NCI-H82 (cell line): ENCODE measurements at regions not wholly inside any gene's neighbourhood (a gene's known extent, or its start where the extent isn't known, plus 50 kb on each side); places are given as distances from the start of the nearest gene placed in this dataset.
"Not testable (repeated sequence)": the region's sequence is repeated elsewhere in the genome, so short reads cannot be mapped to it uniquely, and the experiment has no call there.

ENCODE experiments used
- DNase-seq: peaks from one replicate; lab custom pipeline; 2025; lab: John Stamatoyannopoulos, UW

DNA sequence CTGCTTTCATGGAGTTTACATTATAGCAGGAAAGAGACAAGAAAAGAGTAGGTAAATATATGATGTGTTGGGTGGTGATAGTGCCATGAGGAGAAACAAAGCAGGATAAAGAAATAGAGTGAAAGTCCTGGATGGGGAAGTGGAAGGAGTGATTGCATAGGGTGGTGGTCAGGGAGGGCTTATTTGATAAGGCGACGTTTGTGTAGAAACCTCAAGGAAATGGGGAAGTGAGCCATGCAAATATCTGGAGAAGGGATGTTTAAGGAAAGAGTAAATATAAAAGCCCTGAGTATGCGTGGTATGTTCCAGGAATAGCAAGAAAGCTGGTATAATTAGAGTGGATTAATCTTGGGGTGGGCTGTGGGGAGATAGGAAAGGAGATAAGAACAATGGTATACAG is 134.7 kb upstream of the SV2C start:
- no peak for DNase-seq

DNA sequence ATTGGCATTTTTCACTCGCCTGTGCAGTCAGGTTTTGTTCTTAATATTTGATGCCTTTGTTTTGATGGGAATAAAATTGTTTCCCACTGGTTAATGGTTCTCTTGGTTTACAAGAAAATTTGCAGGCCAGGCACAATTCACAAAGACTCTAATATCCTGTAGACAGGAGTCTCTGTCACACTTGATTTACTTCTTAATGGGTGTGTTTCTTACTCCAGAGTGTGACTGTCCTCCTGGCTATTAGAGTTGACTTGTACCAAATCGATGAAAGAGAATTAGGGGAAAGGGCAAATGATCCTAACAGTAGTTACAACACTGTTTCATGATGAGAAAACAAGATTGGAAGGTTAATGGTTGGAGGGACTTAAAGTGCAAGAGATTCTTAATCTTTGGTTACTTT is 142.8 kb upstream of the SV2C start:
- no peak for DNase-seq

DNA sequence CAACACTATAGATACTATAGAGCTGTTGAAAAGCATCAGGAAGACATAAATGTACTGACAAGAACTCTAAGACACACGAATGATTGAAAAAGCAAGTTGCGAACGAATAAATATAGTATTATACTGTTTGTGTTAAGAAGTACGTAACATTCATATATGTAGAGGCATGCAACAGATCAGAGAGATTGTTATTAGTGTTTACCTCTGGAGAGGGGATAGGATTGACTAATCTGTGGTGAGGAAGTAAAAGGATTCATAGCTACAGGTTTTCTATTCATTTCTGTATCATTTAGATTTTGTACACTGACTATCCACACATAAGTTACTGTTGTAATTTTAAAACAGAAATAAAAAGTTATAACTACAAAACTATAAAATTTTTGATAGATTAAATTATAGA is 147.6 kb upstream of the SV2C start:
- DNase-seq: no peak

DNA sequence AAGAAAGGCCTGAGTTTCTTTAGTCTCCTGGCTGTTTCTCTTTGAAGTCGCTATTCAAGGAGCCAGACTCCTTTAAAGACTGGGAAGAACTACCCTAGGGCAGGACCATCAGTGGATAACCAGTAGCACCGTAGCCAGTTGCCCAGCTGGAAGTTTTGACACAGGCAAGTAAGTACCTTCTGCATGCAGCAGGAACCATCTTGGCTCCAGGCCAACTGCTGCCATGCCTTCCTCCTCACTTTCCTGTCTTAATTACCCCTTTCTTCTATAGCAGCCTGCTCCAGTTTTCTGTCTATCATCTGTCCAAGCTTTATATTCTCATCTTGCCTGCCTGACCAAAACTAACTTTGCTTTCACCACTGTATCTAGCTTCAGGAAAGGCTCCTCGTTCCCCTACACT is 149.7 kb upstream of the SV2C start:
- peak; percentile 68 for DNase-seq

DNA sequence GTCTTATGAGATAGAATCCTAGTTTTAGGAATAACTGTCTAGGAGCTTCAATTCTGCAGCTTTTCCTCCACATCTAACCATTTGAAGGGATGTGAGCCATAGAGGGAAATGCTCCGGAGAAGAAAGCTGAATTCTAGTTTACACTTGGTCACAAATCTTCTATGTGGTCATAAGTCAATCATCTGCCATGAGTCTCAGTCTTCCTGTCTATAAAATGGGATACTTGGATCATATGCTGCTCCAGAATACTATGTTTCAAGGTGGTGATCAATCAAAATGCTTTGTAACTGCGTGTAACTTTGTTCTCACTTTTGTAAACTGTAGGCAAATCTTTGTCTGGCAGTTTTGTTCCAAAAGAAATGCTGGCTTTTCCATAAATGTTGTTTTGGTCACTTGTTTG is 152.0 kb upstream of the SV2C start:
- no peak for DNase-seq

DNA sequence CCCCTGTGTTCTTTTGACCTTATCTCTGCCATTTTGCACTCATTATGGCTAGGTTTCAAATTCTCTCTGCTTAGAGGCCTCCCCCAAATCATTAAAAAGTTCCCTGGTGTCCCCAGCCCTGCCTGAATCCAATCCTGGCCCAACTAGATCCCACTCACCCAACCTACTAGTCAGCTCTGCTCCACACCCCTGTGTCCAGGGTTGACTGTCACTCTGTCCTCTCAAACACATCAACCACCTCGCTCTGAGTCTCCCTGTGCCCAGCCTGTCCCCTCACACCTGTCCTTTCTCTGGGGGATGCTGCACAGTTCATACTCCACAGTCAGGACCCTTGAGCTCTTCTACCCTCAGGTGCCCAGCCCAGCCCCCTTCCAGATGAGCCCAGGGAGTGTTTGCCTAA is 154.2 kb upstream of the SV2C start:
- no peak for DNase-seq

DNA sequence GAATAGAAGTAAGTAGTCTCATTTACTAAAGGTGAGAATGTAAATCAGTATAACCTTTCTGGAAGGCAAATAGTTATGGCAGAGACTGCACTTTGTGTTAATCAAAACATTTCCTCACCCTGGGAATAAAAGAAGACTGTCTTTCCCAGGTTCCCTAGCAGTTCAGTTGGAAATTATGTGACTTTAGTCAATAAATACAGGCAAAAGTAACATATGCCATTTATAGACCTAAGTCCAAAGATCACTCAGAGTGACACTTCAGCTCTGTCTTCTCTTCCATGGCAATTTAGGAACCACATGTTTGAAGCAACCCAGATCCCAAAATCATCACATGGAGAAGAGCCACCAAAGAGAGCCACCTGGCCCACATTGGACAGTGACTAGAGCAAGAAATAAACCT is 160.7 kb upstream of the SV2C start:
- DNase-seq: no peak

DNA sequence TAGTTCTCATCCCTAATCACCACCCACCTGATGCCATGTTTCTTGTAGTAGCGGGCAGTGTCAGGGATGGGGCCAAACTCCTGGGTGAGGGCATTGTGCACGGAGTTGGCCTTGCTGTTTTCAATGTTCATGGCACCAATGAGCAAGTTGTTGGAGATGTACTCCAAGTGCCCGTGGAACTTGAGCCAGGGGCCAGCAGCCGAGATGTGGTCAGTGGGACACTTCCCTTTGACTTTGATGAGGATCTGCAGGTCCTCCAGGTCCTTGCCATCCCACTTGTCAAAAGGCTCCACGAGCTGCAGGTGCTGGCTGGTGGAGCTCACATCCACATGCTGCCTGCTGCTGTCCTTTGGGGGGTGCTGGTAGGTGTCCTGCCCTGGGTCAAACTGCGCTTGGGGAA is 162.2 kb upstream of the SV2C start:
- DNase-seq: no peak

DNA sequence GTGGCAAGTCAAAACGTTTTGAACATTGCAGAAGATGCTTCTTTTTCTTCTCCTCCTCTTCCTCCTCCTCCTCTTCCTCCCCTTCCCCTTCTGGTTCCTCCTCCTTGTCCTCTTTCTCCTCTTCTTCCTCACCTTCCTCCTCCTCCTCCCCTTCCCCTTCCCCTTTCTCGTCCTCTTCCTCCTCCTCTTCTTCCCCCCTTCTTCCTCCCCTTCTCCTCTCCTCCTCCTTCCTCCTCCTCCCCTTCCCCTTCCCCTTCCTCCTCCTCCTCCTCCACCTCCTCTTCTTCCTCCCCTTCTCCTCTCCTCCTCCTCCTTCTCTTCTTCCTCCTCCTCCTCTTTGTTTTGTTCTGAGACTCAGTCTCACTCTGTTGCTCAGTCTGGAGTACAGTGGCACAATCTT is 167.0 kb upstream of the SV2C start:
- no peak for DNase-seq

DNA sequence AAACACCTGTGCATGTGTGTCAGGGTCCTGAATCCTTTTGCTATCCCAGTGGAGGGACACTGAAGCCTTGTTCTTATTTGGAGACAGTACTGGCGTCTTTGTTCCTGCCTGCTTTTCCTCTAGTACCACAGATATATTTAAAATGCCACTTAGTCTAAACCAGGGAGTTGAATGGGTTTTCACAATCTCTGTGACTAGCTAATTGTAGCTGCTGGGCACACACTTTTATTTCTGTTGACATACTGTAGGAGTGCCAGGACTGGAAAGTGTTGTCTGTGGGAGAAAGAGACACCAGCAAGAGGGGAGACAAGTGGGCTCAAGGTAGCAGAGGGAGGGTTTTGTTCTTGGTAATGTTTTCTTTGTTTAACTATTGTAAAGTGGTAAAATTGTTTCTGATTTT is 174.0 kb upstream of the SV2C start:
- no peak for DNase-seq

DNA sequence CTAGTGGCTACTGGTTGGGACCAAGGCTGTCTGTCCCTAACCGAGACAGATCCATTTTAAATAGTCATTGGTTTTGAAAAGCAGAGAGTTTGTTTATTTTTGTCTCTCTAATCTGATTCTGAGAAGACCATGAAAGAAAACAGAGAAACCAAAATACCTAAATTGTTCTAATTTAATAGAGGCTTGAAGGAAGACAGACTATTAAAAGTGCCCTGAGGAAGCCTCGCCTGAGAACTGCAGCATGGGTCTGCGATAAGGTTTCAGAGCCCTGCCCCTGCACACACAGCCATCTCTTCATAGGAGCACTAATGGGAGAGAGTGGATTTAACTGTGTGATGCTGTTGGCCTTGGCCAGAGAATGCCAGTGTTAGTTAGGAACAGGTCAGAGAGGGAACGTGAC is 175.5 kb upstream of the SV2C start:
- no peak for DNase-seq

DNA sequence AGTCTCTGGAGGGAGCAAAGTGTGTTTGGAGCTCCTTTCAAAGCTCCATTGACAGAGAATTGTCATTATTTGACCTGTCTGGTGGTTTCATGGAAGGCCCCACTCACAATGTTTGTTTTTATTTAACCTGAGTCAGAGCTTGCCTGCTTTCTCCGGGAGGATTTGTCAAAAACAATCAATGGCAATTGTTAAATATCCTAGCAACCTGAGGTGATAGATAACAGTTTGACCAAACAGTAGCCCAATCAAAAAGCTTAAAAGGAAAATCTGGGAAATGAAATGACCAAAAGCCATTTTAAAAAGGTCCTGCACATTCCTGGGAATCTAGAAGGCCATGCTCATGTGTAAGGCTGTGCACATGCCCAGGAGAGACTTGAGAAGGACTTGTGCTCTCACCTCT is 177.2 kb upstream of the POC5 start:
- DNase-seq: no peak

DNA sequence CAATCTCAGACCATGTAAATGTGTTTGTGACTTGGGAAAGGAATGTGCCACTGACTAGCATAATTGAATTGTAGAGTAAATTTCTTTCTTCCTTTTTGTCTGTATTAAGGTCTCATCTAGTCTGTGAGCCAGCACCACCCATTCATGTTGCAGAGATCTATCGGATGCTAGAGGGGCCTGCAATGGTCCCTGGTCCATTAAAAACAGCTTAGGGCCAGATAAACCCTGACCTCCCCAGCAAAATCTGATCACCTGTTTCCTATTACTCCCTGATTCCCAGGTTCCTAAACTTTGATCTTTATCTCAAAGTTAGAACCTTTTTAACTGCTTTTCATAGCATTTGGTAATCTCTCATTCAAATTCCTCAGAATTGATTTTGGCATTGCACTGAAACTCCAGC is 174.5 kb upstream of the POC5 start:
- DNase-seq: no peak

DNA sequence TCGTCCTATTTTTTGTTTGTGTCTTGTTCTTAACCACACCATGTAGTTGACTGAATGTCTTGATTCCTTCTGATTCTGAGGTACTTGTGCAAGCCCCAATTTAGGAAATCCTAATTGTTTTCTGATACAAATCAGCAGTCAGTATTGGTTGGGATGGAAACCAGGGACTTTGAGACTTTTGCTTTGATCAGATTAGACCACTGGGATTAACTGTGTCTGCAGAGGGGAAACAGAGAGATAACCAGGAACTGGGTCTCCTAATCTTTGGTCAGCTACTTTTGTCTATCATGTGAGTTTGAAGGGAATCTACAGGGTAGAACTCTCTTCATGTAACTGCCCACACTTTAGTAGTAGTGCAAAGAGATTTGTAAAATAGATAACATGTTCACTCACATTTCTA is 173.8 kb upstream of the POC5 start:
- DNase-seq: peak; percentile 38

DNA sequence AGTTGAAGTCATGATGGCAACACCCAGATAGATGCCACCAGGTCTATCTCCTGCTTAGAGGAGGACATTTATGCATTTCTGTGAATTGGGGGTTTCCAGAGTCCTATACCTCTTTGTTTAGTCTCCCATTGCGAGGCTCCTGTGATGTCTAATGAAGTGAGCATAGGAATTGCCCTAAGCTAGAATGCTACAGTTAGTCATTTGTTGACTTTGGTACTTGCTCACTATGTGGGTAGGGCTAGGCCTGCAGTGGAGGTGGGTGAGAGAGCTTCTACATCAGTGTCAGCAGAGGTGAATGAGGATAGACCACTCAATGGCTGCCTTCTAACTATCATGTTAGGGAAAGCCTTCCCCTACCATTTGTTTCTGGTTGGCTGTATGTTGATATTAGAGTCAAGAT is 173.3 kb upstream of the POC5 start:
- DNase-seq: peak; percentile 25

DNA sequence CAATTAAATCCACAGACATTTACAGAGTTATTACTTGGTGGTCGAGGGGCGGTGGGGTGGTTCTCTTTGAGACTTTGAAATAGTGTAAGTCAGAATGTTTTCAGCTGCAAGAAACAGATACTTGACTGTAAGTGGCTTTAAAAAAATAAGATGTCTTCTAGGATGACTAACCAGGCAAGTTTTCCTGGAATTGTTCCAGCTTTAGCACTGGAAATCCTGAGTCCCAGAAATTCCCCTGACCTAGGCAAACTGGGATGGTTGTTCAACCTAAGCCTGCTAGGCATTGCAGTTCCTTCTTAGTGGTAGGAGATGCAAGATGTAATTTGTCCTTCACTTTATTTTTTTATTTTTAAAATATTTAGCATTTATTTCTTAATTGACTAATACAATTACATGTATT is 169.5 kb upstream of the POC5 start:
- no peak for DNase-seq

DNA sequence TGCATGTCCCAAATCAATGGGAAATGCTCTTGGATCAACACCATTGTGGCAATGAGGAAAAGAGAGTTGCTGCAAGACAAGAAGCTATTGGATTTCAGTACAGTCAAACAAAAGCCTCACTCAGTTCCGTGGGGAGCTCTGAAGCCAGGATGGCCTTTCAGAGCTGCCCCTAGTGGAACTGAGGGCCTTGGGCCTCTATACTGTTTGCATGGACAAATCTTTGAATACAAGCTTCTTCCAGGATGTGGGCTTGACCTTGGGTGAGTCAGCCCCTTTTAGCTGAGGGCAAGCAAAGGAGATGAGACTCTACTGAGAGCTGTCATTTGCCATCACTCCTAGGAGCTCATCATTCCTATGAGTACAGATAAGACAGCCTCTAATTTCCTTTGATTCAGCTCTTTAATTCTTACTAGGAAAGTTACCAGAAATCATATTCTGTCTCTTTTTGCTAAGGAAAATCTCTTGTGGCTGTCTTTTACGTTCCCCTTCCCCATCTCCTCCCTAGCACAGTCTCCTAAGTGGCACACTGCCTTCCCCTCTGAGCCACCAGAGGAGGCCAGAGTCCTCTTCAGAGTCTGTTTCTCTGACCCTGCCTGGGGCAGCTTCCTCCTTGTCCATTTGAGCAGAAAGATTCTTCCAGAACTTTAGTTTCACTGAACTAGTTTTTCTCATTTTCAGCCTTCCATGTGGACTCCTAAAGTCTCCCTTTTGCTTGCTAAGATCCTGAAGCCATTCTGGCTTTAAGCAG is 168.8 kb upstream of the POC5 start:
- DNase-seq: peak; percentile 71

DNA sequence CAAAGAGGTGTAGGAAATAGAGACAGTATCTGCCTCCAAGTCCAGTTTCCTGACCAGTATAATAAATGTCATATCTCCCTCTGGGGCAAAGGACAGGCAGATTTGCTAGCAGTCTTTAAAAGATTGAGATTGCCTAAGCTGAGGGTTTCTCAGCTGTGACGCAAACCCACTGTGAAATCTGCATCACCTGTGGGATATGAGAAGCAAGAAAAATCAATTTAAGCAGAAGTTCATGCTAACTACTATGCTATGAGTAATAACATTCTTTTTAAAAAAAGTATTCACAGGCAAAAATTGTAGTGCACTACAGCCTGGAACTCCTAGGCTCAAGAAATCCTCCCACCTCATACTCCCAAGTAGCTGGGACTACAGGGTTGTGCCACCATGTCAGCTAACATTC is 168.1 kb upstream of the POC5 start:
- no peak for DNase-seq

DNA sequence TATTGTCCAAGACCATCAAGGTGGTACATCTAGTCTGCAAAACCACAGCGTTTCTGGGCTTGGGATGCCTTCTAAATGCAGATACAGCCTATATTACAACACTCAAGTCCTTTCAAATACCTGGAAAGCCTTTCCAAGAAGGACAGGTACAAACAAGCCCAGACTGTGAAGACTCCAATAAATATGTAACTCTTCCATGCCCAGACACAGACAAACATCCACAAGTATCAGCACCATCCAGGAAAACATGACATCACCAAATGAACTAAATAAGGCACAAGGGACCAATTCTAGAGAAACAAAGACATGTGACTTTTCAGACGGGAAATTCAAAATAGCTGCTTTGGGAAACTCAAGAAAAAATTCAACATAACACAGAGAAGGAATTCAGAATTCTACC is 152.7 kb upstream of the POC5 start:
- no peak for DNase-seq

DNA sequence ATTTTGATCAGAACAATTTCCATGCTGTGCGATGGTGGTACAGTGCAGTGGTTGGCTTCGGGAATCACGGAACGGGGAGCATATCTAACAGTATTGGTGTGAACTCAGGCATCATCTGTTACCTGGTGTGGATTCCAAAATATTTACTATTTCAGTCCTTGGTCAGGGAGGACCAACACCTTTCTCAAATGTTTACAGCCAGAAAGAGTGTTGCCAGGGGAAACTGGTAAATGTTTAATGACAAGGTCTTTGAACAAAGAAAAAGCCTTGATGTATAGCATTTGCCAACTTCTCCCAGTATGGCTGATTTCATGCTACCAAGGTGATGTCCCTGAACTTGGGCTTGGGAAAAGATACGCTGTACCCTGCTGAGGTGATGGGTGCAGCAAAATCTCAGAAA is 145.6 kb upstream of the POC5 start:
- DNase-seq: no peak

DNA sequence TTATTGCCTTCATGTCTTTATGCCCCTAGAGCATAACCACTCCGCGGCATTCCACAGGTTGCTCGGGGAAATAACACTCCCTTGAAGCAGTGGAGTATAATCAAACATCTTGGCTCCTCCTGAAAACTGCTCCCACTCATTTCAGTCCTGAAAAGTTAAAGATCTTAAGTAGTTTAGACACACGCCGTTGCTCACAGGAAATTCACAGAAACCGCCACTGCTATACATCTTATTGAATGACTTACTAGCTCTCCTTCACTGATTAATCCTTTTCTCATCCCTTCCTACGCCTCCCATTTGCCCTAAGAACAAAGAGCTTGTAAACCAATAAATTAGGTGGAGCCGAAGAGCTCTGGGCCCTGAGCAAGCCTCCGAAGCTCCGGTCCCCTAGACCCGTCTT is 142.4 kb upstream of the POC5 start:
- DNase-seq: not testable (repeated sequence)

DNA sequence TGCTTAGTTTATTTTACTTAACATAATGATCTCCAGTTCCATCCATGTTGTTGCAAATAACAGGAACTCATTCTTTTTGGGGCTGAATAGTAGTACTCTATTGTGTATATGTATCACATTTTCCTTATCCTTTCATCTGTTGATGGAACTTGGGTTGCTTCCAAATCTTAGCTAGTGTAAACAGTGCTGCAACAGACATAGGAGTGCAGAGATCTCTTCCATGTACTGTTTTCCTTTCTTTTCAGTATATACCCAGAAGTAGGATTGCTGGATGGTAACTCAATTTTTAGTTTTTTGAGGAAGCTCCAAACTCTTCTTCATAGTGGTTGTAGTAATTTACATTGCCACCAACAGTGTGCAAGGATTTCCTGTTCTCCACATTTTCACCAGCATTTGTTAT is 138.8 kb upstream of the POC5 start:
- DNase-seq: no peak

DNA sequence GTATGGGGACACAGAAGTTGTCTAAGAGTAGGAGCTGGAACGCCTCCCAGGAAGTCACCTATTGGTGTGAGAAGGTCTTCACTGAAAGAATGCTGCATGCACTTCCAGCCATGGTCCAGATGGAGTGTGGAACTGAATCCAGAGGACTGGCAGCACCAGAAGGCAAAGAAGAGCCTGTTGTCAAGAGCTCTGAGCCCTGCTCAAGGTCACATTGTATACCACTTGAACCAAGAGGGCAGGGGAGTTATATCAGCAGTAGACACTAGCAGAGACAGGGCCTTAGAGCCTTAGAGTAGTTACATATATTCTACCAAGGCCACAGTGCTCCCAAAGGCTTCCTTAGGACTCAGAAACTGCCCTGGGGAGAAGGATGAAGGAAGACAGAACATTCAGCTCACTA is 130.8 kb upstream of the POC5 start:
- no peak for DNase-seq

DNA sequence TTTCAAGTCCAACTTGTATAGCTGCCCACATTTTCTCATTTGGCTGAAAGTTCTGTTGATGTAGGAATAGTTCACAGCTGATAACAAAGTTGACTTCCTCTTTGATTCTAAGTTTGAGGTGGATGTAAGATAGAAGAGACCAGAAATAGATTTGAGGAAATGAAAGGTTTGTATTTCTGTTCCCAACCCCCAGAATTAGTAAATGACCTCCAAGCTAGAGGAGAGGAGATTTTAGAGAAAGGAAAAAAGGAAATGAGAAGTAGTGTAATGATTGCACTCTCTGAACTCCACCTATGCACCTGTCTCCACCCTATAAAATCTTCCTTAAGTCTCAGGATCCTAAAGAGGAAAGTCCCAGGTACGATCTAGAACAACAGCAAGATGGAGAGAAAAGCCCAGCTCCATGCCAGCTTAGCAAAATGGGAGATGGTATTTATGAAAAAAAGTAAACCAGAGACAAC is 130.4 kb upstream of the POC5 start:
- no peak for DNase-seq

DNA sequence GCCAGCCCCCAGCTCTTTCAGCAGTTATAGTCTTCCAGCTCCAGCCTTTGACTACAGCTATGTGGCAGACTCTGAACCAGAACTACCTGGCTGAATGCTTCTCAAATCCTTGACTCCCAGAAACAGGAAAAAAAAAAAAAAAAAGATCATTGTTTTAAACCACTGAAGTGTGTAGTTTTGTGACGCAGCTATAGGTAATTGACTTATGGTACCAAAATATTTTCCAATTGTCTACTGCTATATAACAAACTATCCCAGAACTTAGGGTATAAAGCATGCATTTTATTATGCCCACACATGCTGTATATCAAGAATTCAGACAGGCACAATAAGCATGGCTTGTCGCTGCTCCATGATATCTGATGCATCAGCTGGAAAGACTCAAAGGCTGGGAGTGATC is 127.1 kb upstream of the POC5 start:
- DNase-seq: no peak
